ENCODE measurements at regions not wholly inside any gene's neighbourhood (a gene's known extent, or its start where the extent isn't known, plus 50 kb on each side); places are given as distances from the start of the nearest gene placed in this dataset.

- TF ChIP-seq CTCF (optimal IDR thresholded peaks at IDR 0.05 in 1 of 3, IDR thresholded peaks at IDR 0.05 in 1 of 3, conservative IDR thresholded peaks at IDR 0.05 in 1 of 3; ENCODE audit: extremely low read depth in 1 of 3, insufficient read depth in 2 of 3, low read length in 3 of 3) (no peak), EZH2 (IDR thresholded peaks at IDR 0.05; ENCODE audit: low read length) (no peak)
Measured at GRCh38 chr15:29376590-29376989, 107.0 kb upstream of the NSMCE3 start.
